LNCaP clone FGC (cell line): ENCODE measurements at regions not wholly inside any gene's neighbourhood (a gene's known extent, or its start where the extent isn't known, plus 50 kb on each side); places are given as distances from the start of the nearest gene placed in this dataset.

ENCODE experiments used
- DNase-seq: peaks from one replicate; pipeline ENCODE4 v3.0.0-alpha.2; 2011; ENCODE audit warnings: low read depth
- H3K4me3 ChIP-seq: 2 replicates; pipeline ENCODE4 v1.5.1; 2011; ENCODE audit warnings: mild to moderate bottlenecking, low read depth, low read length, control low read depth
- TF ChIP-seq, protein P1 (sequence below): IDR thresholded peaks from 2 replicates; pipeline ENCODE4 v1.5.1; 2012; ENCODE audit warnings: mild to moderate bottlenecking; ENCODE audit not compliant: control insufficient read depth, insufficient read depth; ENCODE audit errors: extremely low read depth

DNA sequence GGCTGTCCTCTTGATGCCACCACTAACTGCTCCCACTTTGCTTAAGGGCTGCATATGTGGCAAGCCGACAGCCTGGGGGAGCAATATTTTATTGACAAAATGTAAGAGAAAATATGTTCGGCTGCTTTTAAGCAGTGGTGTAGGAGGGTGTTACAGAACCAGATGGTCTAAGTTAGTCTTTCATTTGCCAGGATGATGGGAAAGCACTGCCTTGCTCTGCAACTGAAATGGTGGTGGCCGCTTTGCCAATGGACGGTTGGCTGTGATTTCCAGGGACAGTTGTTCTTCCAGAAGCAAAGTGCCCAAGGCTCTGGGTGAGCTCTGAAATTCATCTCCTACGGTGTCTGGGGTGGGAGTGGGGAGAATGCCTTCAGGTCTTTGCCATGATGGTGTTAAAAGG is 469.3 kb downstream of the TOX3 start:
- H3K4me3 ChIP-seq: no peak overlapping the region
- DNase-seq: no peak
- TF ChIP-seq, protein P1, sequence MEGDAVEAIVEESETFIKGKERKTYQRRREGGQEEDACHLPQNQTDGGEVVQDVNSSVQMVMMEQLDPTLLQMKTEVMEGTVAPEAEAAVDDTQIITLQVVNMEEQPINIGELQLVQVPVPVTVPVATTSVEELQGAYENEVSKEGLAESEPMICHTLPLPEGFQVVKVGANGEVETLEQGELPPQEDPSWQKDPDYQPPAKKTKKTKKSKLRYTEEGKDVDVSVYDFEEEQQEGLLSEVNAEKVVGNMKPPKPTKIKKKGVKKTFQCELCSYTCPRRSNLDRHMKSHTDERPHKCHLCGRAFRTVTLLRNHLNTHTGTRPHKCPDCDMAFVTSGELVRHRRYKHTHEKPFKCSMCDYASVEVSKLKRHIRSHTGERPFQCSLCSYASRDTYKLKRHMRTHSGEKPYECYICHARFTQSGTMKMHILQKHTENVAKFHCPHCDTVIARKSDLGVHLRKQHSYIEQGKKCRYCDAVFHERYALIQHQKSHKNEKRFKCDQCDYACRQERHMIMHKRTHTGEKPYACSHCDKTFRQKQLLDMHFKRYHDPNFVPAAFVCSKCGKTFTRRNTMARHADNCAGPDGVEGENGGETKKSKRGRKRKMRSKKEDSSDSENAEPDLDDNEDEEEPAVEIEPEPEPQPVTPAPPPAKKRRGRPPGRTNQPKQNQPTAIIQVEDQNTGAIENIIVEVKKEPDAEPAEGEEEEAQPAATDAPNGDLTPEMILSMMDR: no peak

DNA sequence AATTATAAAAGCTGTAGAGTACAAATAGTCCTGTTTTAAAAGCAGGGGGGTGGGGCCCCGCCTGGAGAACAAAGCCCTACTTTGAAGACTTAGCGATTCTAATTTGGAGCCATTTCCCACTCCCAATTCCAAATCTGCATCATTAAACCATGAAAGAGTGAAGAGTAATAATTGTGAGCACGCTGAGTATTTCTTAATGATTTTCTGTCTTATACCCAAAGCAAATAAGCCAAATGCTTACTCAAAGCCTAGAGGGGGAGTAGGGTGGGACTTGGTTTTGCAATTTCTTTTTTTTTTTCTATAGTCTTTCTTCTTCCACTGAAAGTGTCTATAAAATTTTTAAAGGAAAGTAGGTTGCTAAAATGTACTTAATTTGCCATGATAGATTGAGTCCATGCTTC is 470.1 kb downstream of the TOX3 start:
- DNase-seq: no peak
- TF ChIP-seq, protein P1: no peak
- H3K4me3 ChIP-seq: no peak overlapping the region

DNA sequence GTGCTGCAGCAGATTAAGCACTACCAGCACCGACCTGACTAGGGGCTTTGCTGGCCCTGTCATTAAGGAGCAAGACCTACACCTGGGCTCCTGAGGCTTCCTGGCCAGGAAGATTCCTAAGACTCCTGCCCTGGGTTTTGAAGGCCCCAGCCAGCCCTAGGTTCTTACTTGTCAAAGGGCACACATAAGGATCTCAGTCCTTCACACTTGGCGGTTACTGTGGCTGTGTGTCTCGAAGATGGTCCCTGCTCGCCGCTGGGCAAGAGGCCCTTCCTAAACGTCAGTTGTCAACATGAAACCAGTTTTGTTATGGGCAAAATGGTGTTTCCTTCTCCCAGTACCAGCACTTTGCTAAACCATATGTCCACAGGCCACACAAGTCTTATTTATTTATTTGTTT is 470.6 kb downstream of the TOX3 start:
- no peak overlapping the region for H3K4me3 ChIP-seq
- TF ChIP-seq, protein P1: no peak
- no peak for DNase-seq

DNA sequence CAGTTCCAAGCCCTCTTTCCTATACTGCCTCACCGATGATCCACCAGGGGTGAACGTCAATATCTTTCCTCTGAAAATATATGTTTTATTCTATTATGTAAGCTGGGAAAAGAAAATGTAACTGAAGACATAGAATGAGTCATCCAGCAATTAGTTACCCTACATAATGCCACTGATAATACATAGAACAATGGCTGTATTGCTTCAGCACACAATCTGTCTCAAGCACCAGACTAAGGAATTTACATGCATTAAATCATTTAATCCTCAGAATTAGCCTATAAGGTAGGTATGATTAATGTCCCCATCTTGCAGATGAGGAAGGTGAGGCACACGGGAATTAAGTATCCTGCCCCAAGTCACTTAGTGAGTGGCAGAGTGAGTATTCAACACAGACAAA is 472.8 kb downstream of the TOX3 start:
- TF ChIP-seq, protein P1: no peak
- DNase-seq: no peak
- H3K4me3 ChIP-seq: no peak overlapping the region

DNA sequence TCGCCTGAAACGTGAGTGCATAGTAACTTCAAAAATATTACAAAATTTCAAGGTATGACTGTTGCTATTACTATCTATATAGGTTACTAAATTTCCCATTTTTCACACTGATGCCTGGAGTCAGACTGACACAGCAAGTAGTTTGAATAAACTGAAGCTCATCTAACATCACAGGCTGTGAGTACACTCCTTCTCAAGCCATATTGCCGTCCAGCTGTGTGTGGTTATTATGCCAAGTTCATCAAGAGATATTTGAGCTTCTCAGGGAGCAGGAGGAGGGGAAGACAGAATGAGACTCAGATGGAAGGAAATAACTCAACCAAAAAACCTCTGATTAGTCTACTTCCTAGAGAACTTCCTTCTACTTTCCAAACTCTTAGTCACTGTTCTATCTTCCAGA is 473.9 kb downstream of the TOX3 start:
- DNase-seq: no peak
- no peak overlapping the region for H3K4me3 ChIP-seq
- TF ChIP-seq, protein P1: no peak

DNA sequence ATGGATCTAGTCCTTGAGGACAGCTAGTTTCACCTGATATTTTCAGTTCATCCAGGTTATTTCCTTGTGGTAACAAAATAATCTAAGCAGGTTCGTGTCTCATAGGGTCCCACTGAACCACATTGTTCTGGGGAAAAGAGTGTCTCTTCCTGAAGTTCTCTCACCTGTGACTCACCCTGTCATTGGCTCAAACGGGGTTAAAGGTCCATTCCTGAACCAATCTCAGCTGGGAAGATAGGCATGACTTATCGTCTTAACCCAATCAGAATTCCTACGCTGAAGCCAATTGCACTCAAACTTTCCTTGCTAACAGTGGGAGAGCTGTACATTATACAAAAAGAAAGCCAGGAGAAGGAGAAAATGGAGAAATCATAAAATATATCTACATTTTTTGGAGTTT is 475.8 kb downstream of the TOX3 start:
- no peak for DNase-seq
- TF ChIP-seq, protein P1: no peak
- no peak overlapping the region for H3K4me3 ChIP-seq

DNA sequence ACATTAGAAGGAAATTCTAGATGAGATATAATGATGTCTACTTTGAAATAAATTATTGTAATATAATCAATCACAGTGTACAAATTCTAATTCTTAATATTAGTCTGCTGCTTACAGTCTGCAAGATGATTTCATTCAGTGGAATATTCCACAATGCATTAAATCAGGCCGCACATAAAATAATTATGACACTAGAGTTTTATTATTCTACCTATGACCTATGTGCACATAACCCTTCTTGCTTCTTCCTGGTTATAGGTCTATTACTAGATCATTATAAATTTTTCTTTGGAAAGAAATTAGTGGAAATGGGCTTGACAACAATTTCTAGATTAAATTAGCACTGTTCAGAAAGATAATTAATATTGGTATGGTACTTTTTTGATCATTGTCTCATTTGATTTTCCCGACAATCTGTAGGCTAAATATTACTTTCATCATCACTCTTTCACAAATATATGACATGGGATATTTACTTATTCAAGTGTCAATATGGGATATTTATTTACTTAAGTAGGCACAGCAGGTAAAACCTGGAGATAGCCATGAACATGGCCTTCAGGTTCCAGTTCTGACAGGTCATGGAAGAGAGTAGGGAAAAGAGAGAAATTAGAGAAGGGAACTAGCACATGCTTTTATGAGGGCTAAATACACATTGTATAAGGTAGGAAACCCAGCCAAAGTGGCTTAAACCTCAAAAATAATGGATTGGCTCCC is 476.4 kb downstream of the TOX3 start:
- no peak overlapping the region for H3K4me3 ChIP-seq
- TF ChIP-seq, protein P1: no peak
- peak; percentile 59 for DNase-seq
